ENCODE measurements at regions not wholly inside any gene's neighbourhood (a gene's known extent, or its start where the extent isn't known, plus 50 kb on each side); places are given as distances from the start of the nearest gene placed in this dataset.

- no peaks in the 10 kb centered on the region for H3K36me3 ChIP-seq (ENCODE audit: control insufficient read depth, insufficient read depth, low read length)
- H3K4me3 ChIP-seq (ENCODE audit: low read depth, low read length): no peak overlapping the region
- H3K27me3 ChIP-seq (ENCODE audit: control insufficient read depth, insufficient read depth, low read length): no peaks in the 10 kb centered on the region
- TF ChIP-seq, protein P1, sequence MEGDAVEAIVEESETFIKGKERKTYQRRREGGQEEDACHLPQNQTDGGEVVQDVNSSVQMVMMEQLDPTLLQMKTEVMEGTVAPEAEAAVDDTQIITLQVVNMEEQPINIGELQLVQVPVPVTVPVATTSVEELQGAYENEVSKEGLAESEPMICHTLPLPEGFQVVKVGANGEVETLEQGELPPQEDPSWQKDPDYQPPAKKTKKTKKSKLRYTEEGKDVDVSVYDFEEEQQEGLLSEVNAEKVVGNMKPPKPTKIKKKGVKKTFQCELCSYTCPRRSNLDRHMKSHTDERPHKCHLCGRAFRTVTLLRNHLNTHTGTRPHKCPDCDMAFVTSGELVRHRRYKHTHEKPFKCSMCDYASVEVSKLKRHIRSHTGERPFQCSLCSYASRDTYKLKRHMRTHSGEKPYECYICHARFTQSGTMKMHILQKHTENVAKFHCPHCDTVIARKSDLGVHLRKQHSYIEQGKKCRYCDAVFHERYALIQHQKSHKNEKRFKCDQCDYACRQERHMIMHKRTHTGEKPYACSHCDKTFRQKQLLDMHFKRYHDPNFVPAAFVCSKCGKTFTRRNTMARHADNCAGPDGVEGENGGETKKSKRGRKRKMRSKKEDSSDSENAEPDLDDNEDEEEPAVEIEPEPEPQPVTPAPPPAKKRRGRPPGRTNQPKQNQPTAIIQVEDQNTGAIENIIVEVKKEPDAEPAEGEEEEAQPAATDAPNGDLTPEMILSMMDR (IDR thresholded peaks at IDR 0.05; ENCODE audit: insufficient read depth, low read length, poor library complexity, severe bottlenecking): no peak
- DNase-seq (ENCODE audit: low read depth): no peak
Observed at GRCh38 chr2:222146488-222146887, 152.3 kb downstream of the PAX3 start.

- Histone ChIP-seq H3K4me3 (ENCODE audit: low read depth, low read length) (no peak overlapping the region), H3K27me3 (ENCODE audit: control insufficient read depth, insufficient read depth, low read length) (no peaks in the 10 kb centered on the region), H3K36me3 (ENCODE audit: control insufficient read depth, insufficient read depth, low read length) (no peaks in the 10 kb centered on the region)
- TF ChIP-seq, protein P1 (IDR thresholded peaks at IDR 0.05; ENCODE audit: insufficient read depth, low read length, poor library complexity, severe bottlenecking): no peak
- peak; percentile 70 for DNase-seq (ENCODE audit: low read depth)
Observed at GRCh38 chr2:222142027-222142426, 156.8 kb downstream of the PAX3 start.

DNA sequence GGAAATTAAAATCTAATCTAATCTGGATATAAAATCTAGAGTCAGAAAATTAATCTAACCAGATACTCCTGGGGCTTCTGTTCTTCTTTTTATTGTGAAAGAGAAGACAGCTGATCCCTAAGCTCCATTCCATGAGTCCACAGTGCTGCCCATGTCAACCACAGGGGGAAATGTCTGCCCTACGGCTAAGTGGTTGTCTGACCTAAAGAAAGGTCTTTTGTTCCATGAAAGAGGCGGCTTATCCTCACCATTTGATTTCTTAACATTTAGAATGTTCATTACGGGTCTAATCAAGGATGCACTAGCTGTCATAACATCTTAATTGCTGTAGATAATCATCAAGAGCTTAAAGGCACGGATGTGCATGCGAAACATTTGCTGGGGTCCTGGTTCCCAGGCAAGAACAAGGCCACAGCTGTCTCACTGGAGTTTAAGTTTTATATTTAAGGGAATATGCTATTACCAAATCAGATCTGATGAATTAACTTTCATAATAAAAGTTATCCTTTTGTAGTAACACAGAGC lies 162.6 kb downstream of the PAX3 start:
- Histone ChIP-seq H3K27me3 (ENCODE audit: control insufficient read depth, insufficient read depth, low read length) (no peaks in the 10 kb centered on the region), H3K36me3 (ENCODE audit: control insufficient read depth, insufficient read depth, low read length) (no peaks in the 10 kb centered on the region), H3K4me3 (ENCODE audit: low read depth, low read length) (no peak overlapping the region)
- DNase-seq (ENCODE audit: low read depth): no peak
- TF ChIP-seq, protein P1 (IDR thresholded peaks at IDR 0.05; ENCODE audit: insufficient read depth, low read length, poor library complexity, severe bottlenecking): no peak

DNA sequence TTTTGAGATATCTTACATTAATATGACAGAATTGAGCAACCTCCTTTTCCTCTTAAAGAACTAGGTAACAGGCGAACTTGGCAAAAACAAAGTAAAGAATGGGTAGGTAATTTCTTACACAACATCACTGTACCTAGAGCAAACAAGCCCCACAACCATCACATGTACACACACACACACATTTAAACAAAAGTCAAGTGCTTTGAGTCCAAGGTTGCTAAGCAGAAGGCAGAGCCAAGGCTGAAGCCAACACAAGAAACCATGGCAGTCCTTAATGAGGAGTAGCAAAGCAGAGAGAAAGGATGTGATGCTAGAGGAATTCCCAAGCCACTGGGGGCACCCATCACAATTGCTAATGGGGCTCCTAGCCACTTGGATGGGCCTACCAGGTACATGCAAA lies 164.1 kb downstream of the PAX3 start:
- H3K4me3 ChIP-seq (ENCODE audit: low read depth, low read length): no peak overlapping the region
- no peaks in the 10 kb centered on the region for H3K36me3 ChIP-seq (ENCODE audit: control insufficient read depth, insufficient read depth, low read length)
- H3K27me3 ChIP-seq (ENCODE audit: control insufficient read depth, insufficient read depth, low read length): no peaks in the 10 kb centered on the region
- TF ChIP-seq, protein P1 (IDR thresholded peaks at IDR 0.05; ENCODE audit: insufficient read depth, low read length, poor library complexity, severe bottlenecking): no peak
- no peak for DNase-seq (ENCODE audit: low read depth)

DNA sequence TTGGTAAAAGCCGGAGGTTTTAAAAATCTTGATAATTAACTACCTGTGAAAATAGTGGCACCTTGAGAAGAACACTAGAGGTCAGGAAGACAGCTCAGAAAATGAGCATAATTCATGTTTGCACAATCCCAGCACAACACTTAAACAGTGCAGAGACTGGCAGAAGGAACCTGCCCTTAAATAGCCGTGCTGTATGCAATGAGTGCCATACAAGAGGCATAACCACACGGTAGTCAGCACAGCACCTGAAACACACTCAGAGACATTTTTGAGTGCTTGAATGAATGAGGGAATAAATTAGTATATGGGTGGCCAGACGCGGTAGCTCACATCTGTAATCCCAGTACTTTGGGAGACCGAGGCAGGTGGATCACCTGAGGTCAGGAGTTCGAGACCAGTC lies 164.9 kb downstream of the PAX3 start:
- Histone ChIP-seq H3K4me3 (ENCODE audit: low read depth, low read length) (no peak overlapping the region), H3K36me3 (ENCODE audit: control insufficient read depth, insufficient read depth, low read length) (no peaks in the 10 kb centered on the region), H3K27me3 (ENCODE audit: control insufficient read depth, insufficient read depth, low read length) (no peaks in the 10 kb centered on the region)
- TF ChIP-seq, protein P1 (IDR thresholded peaks at IDR 0.05; ENCODE audit: insufficient read depth, low read length, poor library complexity, severe bottlenecking): no peak
- DNase-seq (ENCODE audit: low read depth): no peak

GRCh38 chr2:222130855-222131254 lies 167.9 kb downstream of the PAX3 start:
- no peaks in the 10 kb centered on the region for H3K36me3 ChIP-seq (ENCODE audit: control insufficient read depth, insufficient read depth, low read length)
- TF ChIP-seq, protein P1 (IDR thresholded peaks at IDR 0.05; ENCODE audit: insufficient read depth, low read length, poor library complexity, severe bottlenecking): no peak
- DNase-seq (ENCODE audit: low read depth): no peak
- H3K27me3 ChIP-seq (ENCODE audit: control insufficient read depth, insufficient read depth, low read length): no peaks in the 10 kb centered on the region
- no peak overlapping the region for H3K4me3 ChIP-seq (ENCODE audit: low read depth, low read length)

All from kidney epithelial cell (primary cell).